ENCODE measurements at regions not wholly inside any gene's neighbourhood (a gene's known extent, or its start where the extent isn't known, plus 50 kb on each side); places are given as distances from the start of the nearest gene placed in this dataset.

GRCh38 chr6:120354452-120355098, 979.7 kb downstream of the TBC1D32 start:
- no peak for TF ChIP-seq CTCF (IDR thresholded peaks at IDR 0.05)
- TF ChIP-seq POLR2A (IDR thresholded peaks at IDR 0.05), result no peak

Data from heart left ventricle (tissue), 13 donors.